Gastrocnemius medialis (tissue), 4 donors: ENCODE measurements at regions not wholly inside any gene's neighbourhood (a gene's known extent, or its start where the extent isn't known, plus 50 kb on each side); places are given as distances from the start of the nearest gene placed in this dataset.
"Not testable (repeated sequence)": the region's sequence is repeated elsewhere in the genome, so short reads cannot be mapped to it uniquely, and the experiment has no call there.

Source experiments
- CTCF ChIP-seq, 5 experiments: fragments of 450-650 bp in 3 of 5; fragments of 200-600 bp in 2 of 5; sonication (generic) in 2 of 5; IDR thresholded peaks in 4 of 5; conservative IDR thresholded peaks in 1 of 5; 1 replicate in 4 of 5; 2 replicates in 1 of 5; pipeline ENCODE4 v1.5.1; 2016 to 2019; ENCODE audit warnings: antibody characterized with exemption in 5 of 5, mild to moderate bottlenecking in 3 of 5, moderate library complexity in 3 of 5
- POLR2A ChIP-seq, 2 donors: fragments of 450-650 bp; IDR thresholded peaks; one replicate each; pipeline ENCODE4 v1.6.1; 2017; ENCODE audit warnings: antibody characterized with exemption in 2 of 2, mild to moderate bottlenecking in 2 of 2, moderate library complexity in 2 of 2

- TF ChIP-seq CTCF (IDR thresholded peaks at IDR 0.05 in 4 of 5, conservative IDR thresholded peaks at IDR 0.05 in 1 of 5); POLR2A (IDR thresholded peaks at IDR 0.05): not testable (repeated sequence)
Measured at GRCh38 chr21:5244376-5244718, 5277.0 kb upstream of the TPTE start.
